Breast epithelium (tissue), 3 donors: ENCODE measurements at regions not wholly inside any gene's neighbourhood (a gene's known extent, or its start where the extent isn't known, plus 50 kb on each side); places are given as distances from the start of the nearest gene placed in this dataset.

ENCODE experiments used
- CTCF ChIP-seq, 3 donors: fragments of 450-650 bp; IDR thresholded peaks; one replicate each; pipeline ENCODE4 v1.5.1; 2016 to 2017; ENCODE audit warnings: antibody characterized with exemption in 3 of 3, mild to moderate bottlenecking in 3 of 3, moderate library complexity in 3 of 3
- POLR2A ChIP-seq: fragments of 450-650 bp; IDR thresholded peaks from one replicate; pipeline ENCODE4 v1.6.1; 2016; ENCODE audit warnings: antibody characterized with exemption, mild to moderate bottlenecking, moderate library complexity

GRCh38 chr5:34598177-34598794 is 57.8 kb upstream of the RAI14 start:
- TF ChIP-seq CTCF (IDR thresholded peaks at IDR 0.05) (no peak), POLR2A (no peak)
